ENCODE measurements at regions not wholly inside any gene's neighbourhood (a gene's known extent, or its start where the extent isn't known, plus 50 kb on each side); places are given as distances from the start of the nearest gene placed in this dataset.

DNA sequence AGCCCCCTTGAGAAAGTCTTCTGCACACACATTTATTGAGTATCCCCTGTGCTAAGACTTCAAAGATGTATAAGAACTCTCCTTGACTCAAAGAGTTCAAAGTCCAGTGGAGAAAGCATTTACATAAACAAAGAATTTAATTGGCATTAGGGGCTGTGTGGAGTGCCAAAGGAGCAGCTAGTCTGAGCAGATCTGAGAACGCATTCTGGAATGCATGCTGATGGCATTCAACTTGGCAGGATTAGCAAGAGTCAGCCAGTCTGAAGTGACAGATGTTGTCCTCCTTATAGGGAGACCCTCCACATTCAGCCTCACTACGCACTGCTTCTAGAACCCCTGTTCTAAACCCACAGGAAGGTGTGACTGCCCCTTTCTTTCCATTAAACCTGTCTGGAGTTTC is 191.5 kb downstream of the RAD51AP2 start:
- no peak for DNase-seq
- Histone ChIP-seq H3F3A (replicated peaks; ENCODE audit: insufficient read depth) (no peaks in the 10 kb centered on the region), H3K4me2 (no peak overlapping the region), H3K4me3 (ENCODE audit: low read depth in 2 of 2, low read length in 1 of 2) (no peak overlapping the region), H3K9ac (no peak overlapping the region), H3K27me3 (ENCODE audit: insufficient read depth) (no peaks in the 10 kb centered on the region), H3K9me2 (no peaks in the 10 kb centered on the region), H3K27ac (ENCODE audit: low read depth in 2 of 2, low read length in 1 of 2) (no peak overlapping the region), H3K9me3 (no peaks in the 10 kb centered on the region), H3K79me2 (ENCODE audit: insufficient read depth) (no peaks in the 10 kb centered on the region), H3K4me1 (ENCODE audit: control insufficient read depth in 1 of 2, insufficient read depth in 2 of 2, low read depth in 1 of 2, low read length in 1 of 2) (no peaks in the 10 kb centered on the region), H3K36me3 (replicated peaks in 1 of 2; ENCODE audit: control insufficient read depth in 1 of 2, insufficient read depth in 2 of 2, low read length in 1 of 2) (no peaks in the 10 kb centered on the region), H4K20me1 (ENCODE audit: insufficient read depth) (no peaks in the 10 kb centered on the region), H2AFZ (ENCODE audit: low read depth) (no peak overlapping the region)
- TF ChIP-seq FOXM1 (IDR thresholded peaks at IDR 0.05; ENCODE audit: low read depth) (no peak), IRF3 (IDR thresholded peaks at IDR 0.05; ENCODE audit: low read depth, low read length) (no peak), CTCF (IDR thresholded peaks at IDR 0.05) (no peak), NFIC (IDR thresholded peaks at IDR 0.05; ENCODE audit: borderline replicate concordance) (no peak), RCOR1 (IDR thresholded peaks at IDR 0.05; ENCODE audit: low read length) (no peak), RFX5 (IDR thresholded peaks at IDR 0.05; ENCODE audit: low read length) (no peak), SIN3A (IDR thresholded peaks at IDR 0.05; ENCODE audit: borderline replicate concordance, low read depth, low read length) (no peak), TCF12 (IDR thresholded peaks at IDR 0.05) (no peak), TAF1 (IDR thresholded peaks at IDR 0.05; ENCODE audit: borderline replicate concordance, low read depth, low read length) (no peak), GATA2 (CRISPR knock-in tag; IDR thresholded peaks at IDR 0.05) (no peak), FOSL2 (IDR thresholded peaks at IDR 0.05; ENCODE audit: borderline replicate concordance, low read depth) (no peak), MXI1 (IDR thresholded peaks at IDR 0.05; ENCODE audit: low read depth, low read length) (no peak), JUND (IDR thresholded peaks at IDR 0.05) (no peak), USF2 (IDR thresholded peaks at IDR 0.05; ENCODE audit: borderline replicate concordance, low read depth, low read length) (no peak), USF1 (IDR thresholded peaks at IDR 0.05; ENCODE audit: borderline replicate concordance, low read depth) (no peak)
- TF ChIP-seq, protein P1, sequence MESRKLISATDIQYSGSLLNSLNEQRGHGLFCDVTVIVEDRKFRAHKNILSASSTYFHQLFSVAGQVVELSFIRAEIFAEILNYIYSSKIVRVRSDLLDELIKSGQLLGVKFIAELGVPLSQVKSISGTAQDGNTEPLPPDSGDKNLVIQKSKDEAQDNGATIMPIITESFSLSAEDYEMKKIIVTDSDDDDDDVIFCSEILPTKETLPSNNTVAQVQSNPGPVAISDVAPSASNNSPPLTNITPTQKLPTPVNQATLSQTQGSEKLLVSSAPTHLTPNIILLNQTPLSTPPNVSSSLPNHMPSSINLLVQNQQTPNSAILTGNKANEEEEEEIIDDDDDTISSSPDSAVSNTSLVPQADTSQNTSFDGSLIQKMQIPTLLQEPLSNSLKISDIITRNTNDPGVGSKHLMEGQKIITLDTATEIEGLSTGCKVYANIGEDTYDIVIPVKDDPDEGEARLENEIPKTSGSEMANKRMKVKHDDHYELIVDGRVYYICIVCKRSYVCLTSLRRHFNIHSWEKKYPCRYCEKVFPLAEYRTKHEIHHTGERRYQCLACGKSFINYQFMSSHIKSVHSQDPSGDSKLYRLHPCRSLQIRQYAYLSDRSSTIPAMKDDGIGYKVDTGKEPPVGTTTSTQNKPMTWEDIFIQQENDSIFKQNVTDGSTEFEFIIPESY (IDR thresholded peaks at IDR 0.05; ENCODE audit: borderline replicate concordance, low read depth): no peak
- ChIA-PET POLR2A (no interaction called here), CTCF (interaction anchor here (0.9 kb wide), 1 partner anchor 554 kb away, joined by 3 read pairs; no protein-coding TSS in a partner anchor)
- WGBS (ENCODE audit: low lambda C conversion rate): 31% methylated on average over 2 of the region's 2 CpGs
